OCI-LY7 (cell line): ENCODE measurements at regions not wholly inside any gene's neighbourhood (a gene's known extent, or its start where the extent isn't known, plus 50 kb on each side); places are given as distances from the start of the nearest gene placed in this dataset.

Experiments
- CTCF ChIP-seq: fragments of 200-600 bp; sonication (generic); conservative IDR thresholded peaks from 2 replicates; pipeline ENCODE4 v1.5.1; 2014; ENCODE audit warnings: mild to moderate bottlenecking, antibody characterized with exemption, low read length, moderate library complexity, mixed read lengths
- EZH2phosphoT487 ChIP-seq: fragments of 200-600 bp; sonication (generic); IDR thresholded peaks from 2 replicates; pipeline ENCODE4 v1.6.1; 2018; ENCODE audit warnings: low read depth, borderline replicate concordance, mild to moderate bottlenecking, mixed run types, antibody characterized with exemption, low read length, moderate library complexity, mixed read lengths

DNA sequence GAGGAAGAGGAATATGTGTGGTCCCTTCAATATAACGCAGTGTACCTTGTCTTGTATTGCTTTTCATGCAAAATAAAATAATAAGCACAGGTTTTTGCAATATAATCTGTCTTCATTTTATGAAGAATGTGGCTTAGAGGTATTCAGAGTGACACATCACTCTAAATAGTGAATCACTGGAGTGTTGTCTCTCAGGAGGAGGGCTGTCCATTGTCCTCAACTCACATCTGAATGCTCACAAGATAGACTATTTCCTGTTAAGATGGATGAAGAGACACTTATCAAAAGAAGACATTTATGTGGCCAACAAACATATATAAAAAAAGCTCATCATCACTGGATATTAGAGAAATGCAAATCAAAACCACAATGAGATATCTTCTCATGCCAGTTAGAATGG is 1147.5 kb upstream of the C9orf72 start:
- TF ChIP-seq CTCF = no peak
- no peak for TF ChIP-seq EZH2phosphoT487
